Gastrocnemius medialis (tissue), 4 donors: ENCODE measurements at regions not wholly inside any gene's neighbourhood (a gene's known extent, or its start where the extent isn't known, plus 50 kb on each side); places are given as distances from the start of the nearest gene placed in this dataset.

Experiments used
- POLR2A ChIP-seq, 2 donors: fragments of 450-650 bp; IDR thresholded peaks; one replicate each; pipeline ENCODE4 v1.6.1; 2017; ENCODE audit warnings: antibody characterized with exemption in 2 of 2, mild to moderate bottlenecking in 2 of 2, moderate library complexity in 2 of 2
- TF ChIP-seq, protein P1 (sequence below), 5 experiments: fragments of 450-650 bp in 3 of 5; fragments of 200-600 bp in 2 of 5; sonication (generic) in 2 of 5; IDR thresholded peaks in 4 of 5; conservative IDR thresholded peaks in 1 of 5; 1 replicate in 4 of 5; 2 replicates in 1 of 5; pipeline ENCODE4 v1.5.1; 2016 to 2019; ENCODE audit warnings: antibody characterized with exemption in 5 of 5, mild to moderate bottlenecking in 3 of 5, moderate library complexity in 3 of 5

DNA sequence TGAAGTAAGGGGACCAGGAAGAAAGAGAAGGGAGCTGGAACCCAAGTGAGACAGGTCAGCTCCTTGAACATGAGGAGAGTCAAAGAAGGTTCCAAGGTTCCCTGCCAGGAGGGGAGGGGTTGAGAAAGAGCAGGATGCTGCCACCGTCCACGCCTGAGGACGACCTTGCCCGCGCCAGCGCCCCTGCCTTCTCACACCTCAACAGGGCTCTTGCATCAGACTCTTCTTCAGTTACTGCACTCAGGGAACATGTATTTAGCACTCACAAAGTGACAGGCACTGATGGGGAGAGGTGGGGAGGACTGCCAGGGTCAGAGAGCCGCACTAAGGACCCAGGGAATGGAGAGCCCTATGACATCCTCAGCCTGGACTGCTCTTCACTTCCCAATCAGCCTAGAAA, 102.1 kb upstream of the NUDT4 start:
- TF ChIP-seq, protein P1, sequence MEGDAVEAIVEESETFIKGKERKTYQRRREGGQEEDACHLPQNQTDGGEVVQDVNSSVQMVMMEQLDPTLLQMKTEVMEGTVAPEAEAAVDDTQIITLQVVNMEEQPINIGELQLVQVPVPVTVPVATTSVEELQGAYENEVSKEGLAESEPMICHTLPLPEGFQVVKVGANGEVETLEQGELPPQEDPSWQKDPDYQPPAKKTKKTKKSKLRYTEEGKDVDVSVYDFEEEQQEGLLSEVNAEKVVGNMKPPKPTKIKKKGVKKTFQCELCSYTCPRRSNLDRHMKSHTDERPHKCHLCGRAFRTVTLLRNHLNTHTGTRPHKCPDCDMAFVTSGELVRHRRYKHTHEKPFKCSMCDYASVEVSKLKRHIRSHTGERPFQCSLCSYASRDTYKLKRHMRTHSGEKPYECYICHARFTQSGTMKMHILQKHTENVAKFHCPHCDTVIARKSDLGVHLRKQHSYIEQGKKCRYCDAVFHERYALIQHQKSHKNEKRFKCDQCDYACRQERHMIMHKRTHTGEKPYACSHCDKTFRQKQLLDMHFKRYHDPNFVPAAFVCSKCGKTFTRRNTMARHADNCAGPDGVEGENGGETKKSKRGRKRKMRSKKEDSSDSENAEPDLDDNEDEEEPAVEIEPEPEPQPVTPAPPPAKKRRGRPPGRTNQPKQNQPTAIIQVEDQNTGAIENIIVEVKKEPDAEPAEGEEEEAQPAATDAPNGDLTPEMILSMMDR (IDR thresholded peaks at IDR 0.05 in 4 of 5, conservative IDR thresholded peaks at IDR 0.05 in 1 of 5): no peak
- TF ChIP-seq POLR2A (IDR thresholded peaks at IDR 0.05): peak in 1 of 2 donors; percentile 21
